HepG2 (cell line): ENCODE measurements at regions not wholly inside any gene's neighbourhood (a gene's known extent, or its start where the extent isn't known, plus 50 kb on each side); places are given as distances from the start of the nearest gene placed in this dataset.

ENCODE experiments used
- ATAC-seq: fragments of 200-7000 bp; cut with Tn5 transposase; 3 replicates; pipeline ENCODE4 v1.9.1; 2020; ENCODE audit warnings: mild to moderate bottlenecking, moderate library complexity
- BruUV-seq: library from RNA; stranded (reverse); fragments of 400-500 nt; replicated peaks from 2 replicates; lab custom pipeline; 2021; lab: Mats Ljungman, UMichigan
- CTCF ChIA-PET: fragments of 300-600 bp; formaldehyde crosslinking; extraction: SDS; loops from one replicate; lab custom pipeline; 2021; ENCODE audit warnings: low total read pairs, inconsistent platforms, low intra/inter-chr PET ratio; lab: Yijun Ruan, JAX
- POLR2A ChIA-PET: fragments of 350-600 bp; sonication (Branson Sonifier 250); formaldehyde crosslinking; loops from one replicate; lab custom pipeline; 2020; ENCODE audit warnings: antibody characterized with exemption, inconsistent platforms; lab: Yijun Ruan, JAX
- DNase-seq: peaks from one replicate; pipeline ENCODE4 v3.0.0-alpha.2; 2015; ENCODE audit warnings: low spot score
- FAIRE-seq: peaks from 3 replicates; lab custom pipeline; 2011; peaks lifted over from hg19 to GRCh38; lab: Jason Lieb, UNC
- H2AFZ ChIP-seq: one replicate; pipeline ENCODE4 v1.6.1; 2011; ENCODE audit warnings: low read length, inconsistent platforms
- H3K27ac ChIP-seq: fragments of 300-600 bp; 3 replicates; pipeline ENCODE4 v1.8.0; 2011; ENCODE audit warnings: mixed run types, mild to moderate bottlenecking, mixed read lengths, low read length, inconsistent platforms; ENCODE audit not compliant: insufficient read depth; ENCODE audit errors: extremely low read length
- H3K27me3 ChIP-seq, 2 experiments: fragments of 200-600 bp in 1 of 2; 2 replicates in 1 of 2; 3 replicates in 1 of 2; pipeline versions ENCODE4 v1.6.0 to v1.8.0; 2011; ENCODE audit warnings: low read length in 2 of 2, mild to moderate bottlenecking in 2 of 2, moderate library complexity in 2 of 2, inconsistent platforms in 1 of 2; ENCODE audit not compliant: insufficient read depth in 2 of 2, control insufficient read depth in 1 of 2
- H3K36me3 ChIP-seq, 2 experiments: fragments of 200-600 bp in 1 of 2; replicated peaks in 1 of 2; 2 replicates in 1 of 2; 3 replicates in 1 of 2; pipeline versions ENCODE4 v1.5.1 to v1.8.0; 2011; ENCODE audit warnings: low read length in 2 of 2, inconsistent platforms in 1 of 2; ENCODE audit not compliant: insufficient read depth in 2 of 2, control insufficient read depth in 1 of 2
- H3K4me1 ChIP-seq: 2 replicates; pipeline ENCODE4 v1.5.1; 2012; ENCODE audit warnings: low read length, inconsistent platforms; ENCODE audit not compliant: insufficient read depth
- H3K4me2 ChIP-seq: 2 replicates; pipeline ENCODE4 v1.6.0; 2011; ENCODE audit warnings: low read depth, low read length, inconsistent platforms
- H3K4me3 ChIP-seq, 3 experiments: fragments of 200-600 bp in 1 of 3; sonication (generic), shearing (Covaris generic) in 1 of 3; replicated peaks in 1 of 3; 2 replicates each; pipeline ENCODE4 v1.5.1; 2011 to 2016; ENCODE audit warnings: low read length in 3 of 3, inconsistent platforms in 2 of 3, low read depth in 2 of 3, mild to moderate bottlenecking in 2 of 3, control low read depth in 1 of 3, mixed read lengths in 1 of 3; ENCODE audit not compliant: insufficient read depth in 1 of 3
- H3K79me2 ChIP-seq: one replicate; pipeline ENCODE4 v1.6.1; 2011; ENCODE audit warnings: low read length, inconsistent platforms; ENCODE audit not compliant: insufficient read depth
- H3K9ac ChIP-seq: 2 replicates; pipeline ENCODE4 v1.6.0; 2011; ENCODE audit warnings: mild to moderate bottlenecking, low read depth, low read length, inconsistent platforms; ENCODE audit not compliant: insufficient read depth
- H3K9me3 ChIP-seq: 2 replicates; pipeline ENCODE4 v1.5.1; 2012; ENCODE audit warnings: mild to moderate bottlenecking, low read length
- H4K20me1 ChIP-seq: 2 replicates; pipeline ENCODE4 v1.6.0; 2011; ENCODE audit warnings: inconsistent platforms, mild to moderate bottlenecking, low read length, moderate library complexity; ENCODE audit not compliant: insufficient read depth
- ARNT2 ChIP-seq: sonication (generic); formaldehyde crosslinking; IDR thresholded peaks from 2 replicates; pipeline ENCODE4 v1.8.0; 2022; ENCODE audit warnings: mild to moderate bottlenecking, low read depth, missing genetic modification reagents, moderate library complexity
- ATF3 ChIP-seq: sonication (generic); formaldehyde crosslinking; IDR thresholded peaks from 2 replicates; pipeline ENCODE4 v1.4.0; 2020; ENCODE audit warnings: missing genetic modification reagents
- BATF2 ChIP-seq: sonication (generic); formaldehyde crosslinking; IDR thresholded peaks from 2 replicates; pipeline ENCODE4 v1.8.0; 2022; ENCODE audit warnings: mild to moderate bottlenecking, missing genetic modification reagents, moderate library complexity
- ELF4 ChIP-seq: sonication (generic); formaldehyde crosslinking; IDR thresholded peaks from 2 replicates; pipeline ENCODE4 v1.5.0; 2020; ENCODE audit warnings: missing genetic modification reagents, mild to moderate bottlenecking, moderate library complexity, borderline replicate concordance
- ZNF318 ChIP-seq: sonication (generic); formaldehyde crosslinking; IDR thresholded peaks from 2 replicates; pipeline ENCODE4 v1.4.0; 2020; ENCODE audit warnings: mild to moderate bottlenecking, missing genetic modification reagents
- ZNF557 ChIP-seq: sonication (generic); formaldehyde crosslinking; IDR thresholded peaks from 2 replicates; pipeline ENCODE4 v1.4.0; 2020; ENCODE audit warnings: missing genetic modification reagents
- ZNF563 ChIP-seq: sonication (generic); formaldehyde crosslinking; IDR thresholded peaks from 2 replicates; pipeline ENCODE4 v1.8.0; 2022; ENCODE audit warnings: mild to moderate bottlenecking, moderate library complexity, missing genetic modification reagents
- in situ Hi-C: cut with HindIII; loops from 2 replicates; pipeline ENCODE4 v1.10.0; 2017; ENCODE audit warnings: low pct_unique_long_range_greater_than_20kb; ENCODE audit not compliant: extremely low pct_ligation_motif_present
- intact Hi-C: fragments of 100-400 bp; cut with micrococcal nuclease; formaldehyde crosslinking; loops from one replicate; pipeline ENCODE4 v1.10.0; 2022; ENCODE audit not compliant: unreplicated experiment
- TF ChIP-seq, protein P1 (sequence below): sonication (generic); formaldehyde crosslinking; IDR thresholded peaks from 2 replicates; pipeline ENCODE4 v1.8.1; 2023; ENCODE audit warnings: missing genetic modification reagents, mild to moderate bottlenecking, borderline replicate concordance
- TF ChIP-seq, protein P2 (sequence below): sonication (generic); formaldehyde crosslinking; IDR thresholded peaks from 2 replicates; pipeline ENCODE4 v1.5.0; 2020; ENCODE audit warnings: missing genetic modification reagents

DNA sequence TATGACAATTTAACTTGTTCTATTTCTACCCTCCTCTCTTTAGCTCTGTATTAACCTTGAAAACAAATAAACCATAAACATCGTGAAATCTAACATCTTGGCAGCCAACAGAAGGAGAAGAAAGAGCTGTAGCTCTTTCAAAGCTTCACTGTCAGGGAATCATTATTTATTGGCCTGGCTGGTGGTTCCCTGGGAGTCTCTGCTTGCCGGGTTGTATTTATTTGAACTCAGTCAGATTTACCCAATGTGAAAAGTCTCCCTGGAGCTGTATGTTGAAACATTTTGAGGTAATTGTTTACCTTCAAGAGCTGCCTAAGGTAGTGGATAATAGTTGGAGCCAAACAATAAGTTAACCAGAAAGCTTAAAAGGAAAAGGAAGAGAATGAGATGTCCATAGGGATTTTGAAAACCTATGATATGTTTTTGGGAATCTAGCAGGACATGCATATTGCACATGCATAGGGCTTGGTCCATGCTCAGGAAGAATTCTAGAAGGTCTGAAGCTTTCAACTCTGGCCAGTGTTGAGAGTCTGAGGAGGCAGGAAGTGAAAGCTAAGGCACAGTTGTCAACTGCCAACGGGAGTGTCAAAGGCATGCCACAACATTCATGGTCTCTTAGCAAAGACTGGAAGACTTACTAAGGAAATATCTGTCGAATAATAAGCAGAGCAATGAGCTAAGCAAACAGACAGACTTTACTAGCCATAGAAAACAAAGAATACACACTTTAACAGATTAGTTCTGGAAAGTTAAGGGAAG, 621.6 kb downstream of the PCDH7 start (continued):
- no peak for TF ChIP-seq ZNF318

GRCh38 chr4:31343061-31343460, 622.9 kb downstream of the PCDH7 start:
- in situ Hi-C loops (no loop called here), intact Hi-C loops (no loop called here)
- FAIRE-seq (no peak), DNase-seq (no peak), ATAC-seq (no peak)
- no peak overlapping the region for H3K4me3 ChIP-seq
- H3K4me1 ChIP-seq, result no peaks in the 10 kb centered on the region
- no peaks in the 10 kb centered on the region for H3K27me3 ChIP-seq
- no peak overlapping the region for H3K4me2 ChIP-seq
- peaks cover 46% of the 10 kb centered on the region for H3K9me3 ChIP-seq
- no TSS peak for BruUV-seq
- no peak overlapping the region for H2AFZ ChIP-seq
- H3K27ac ChIP-seq, result no peak overlapping the region
- ChIA-PET POLR2A (no interaction called here), CTCF (no interaction called here)
- no peaks in the 10 kb centered on the region for H4K20me1 ChIP-seq
- H3K36me3 ChIP-seq, result no peaks in the 10 kb centered on the region
- no peak overlapping the region for H3K9ac ChIP-seq
- TF ChIP-seq ATF3 (no peak), ELF4 (no peak), ZNF557 (CRISPR knock-in tag) (no peak), ARNT2 (CRISPR knock-in tag) (no peak), BATF2 (CRISPR knock-in tag) (no peak), ZNF563 (CRISPR knock-in tag) (no peak)
- TF ChIP-seq, protein P1, sequence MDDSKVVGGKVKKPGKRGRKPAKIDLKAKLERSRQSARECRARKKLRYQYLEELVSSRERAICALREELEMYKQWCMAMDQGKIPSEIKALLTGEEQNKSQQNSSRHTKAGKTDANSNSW (CRISPR knock-in tag), result no peak
- TF ChIP-seq, protein P2, sequence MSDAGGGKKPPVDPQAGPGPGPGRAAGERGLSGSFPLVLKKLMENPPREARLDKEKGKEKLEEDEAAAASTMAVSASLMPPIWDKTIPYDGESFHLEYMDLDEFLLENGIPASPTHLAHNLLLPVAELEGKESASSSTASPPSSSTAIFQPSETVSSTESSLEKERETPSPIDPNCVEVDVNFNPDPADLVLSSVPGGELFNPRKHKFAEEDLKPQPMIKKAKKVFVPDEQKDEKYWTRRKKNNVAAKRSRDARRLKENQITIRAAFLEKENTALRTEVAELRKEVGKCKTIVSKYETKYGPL (CRISPR knock-in tag), result no peak
- H3K79me2 ChIP-seq, result no peaks in the 10 kb centered on the region
